Ureter (tissue), 1 donor: ENCODE measurements at regions not wholly inside any gene's neighbourhood (a gene's known extent, or its start where the extent isn't known, plus 50 kb on each side); places are given as distances from the start of the nearest gene placed in this dataset.
"Not testable (repeated sequence)": the region's sequence is repeated elsewhere in the genome, so short reads cannot be mapped to it uniquely, and the experiment has no call there.

Source experiments
- DNase-seq: peaks from one replicate; pipeline ENCODE4 v3.0.0-alpha.2; 2020; ENCODE audit warnings: low spot score
- donor health status: DM: yes; HTN: yes; CAD: no.

- DNase-seq: no peak
Measured at GRCh38 chr15:47116698-47117097, 600.6 kb upstream of the SEMA6D start.

- no peak for DNase-seq
Measured at GRCh38 chr15:47119349-47119748, 598.0 kb upstream of the SEMA6D start.

DNA sequence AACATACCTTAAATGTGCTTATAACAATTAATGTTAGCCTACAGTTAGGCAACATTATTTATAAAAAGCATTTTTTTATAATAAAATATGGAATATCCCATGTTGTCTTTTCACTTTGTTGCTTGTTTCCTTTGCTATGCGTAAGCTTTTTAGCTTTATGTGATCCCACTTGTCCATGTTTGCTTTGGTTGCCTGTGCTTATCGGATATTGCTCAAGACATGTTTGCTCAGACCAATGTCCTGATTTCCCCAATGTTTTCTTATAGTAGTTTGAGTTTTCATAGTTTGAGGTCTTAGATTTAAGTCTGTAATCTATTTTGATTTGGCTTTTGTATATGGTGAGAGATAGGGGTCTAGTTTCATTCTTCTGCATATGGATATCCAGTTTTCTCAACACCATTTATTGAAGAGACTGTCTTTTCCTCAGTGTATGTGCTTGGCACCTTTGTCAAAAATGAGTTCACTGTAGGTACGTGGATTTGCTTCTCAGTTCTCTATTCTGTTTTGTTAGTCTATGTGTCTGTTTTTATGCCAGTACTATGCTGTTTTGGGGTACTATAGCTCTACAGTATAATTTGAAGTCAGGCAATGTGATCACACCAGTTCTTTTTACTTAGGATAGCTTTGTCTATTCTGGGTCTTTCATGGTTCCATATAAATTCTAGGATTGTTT is 592.7 kb upstream of the SEMA6D start:
- DNase-seq: no peak

- DNase-seq: no peak
Measured at GRCh38 chr15:47129033-47129432, 588.3 kb upstream of the SEMA6D start.

GRCh38 chr15:47131450-47131849 is 585.9 kb upstream of the SEMA6D start:
- DNase-seq: not testable (repeated sequence)

DNA sequence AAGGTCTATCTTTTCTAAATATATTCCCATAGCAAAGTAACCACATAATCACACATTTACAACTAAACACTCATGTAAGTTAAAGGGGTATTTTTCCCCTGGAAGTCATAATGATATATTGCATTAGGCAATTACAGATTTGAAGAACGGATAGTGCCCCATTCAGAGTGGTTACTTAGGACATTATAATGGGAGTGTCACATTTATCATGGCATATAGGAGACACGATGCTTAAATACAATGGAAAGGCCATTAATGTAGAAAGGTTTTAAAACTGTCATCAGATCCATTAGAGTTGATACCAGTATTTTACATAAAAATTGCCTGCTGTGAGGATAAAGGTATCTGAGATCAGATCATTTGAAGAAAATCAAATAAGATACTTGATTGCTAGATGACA is 582.0 kb upstream of the SEMA6D start:
- no peak for DNase-seq

GRCh38 chr15:47136236-47136635 is 581.1 kb upstream of the SEMA6D start:
- no peak for DNase-seq

DNA sequence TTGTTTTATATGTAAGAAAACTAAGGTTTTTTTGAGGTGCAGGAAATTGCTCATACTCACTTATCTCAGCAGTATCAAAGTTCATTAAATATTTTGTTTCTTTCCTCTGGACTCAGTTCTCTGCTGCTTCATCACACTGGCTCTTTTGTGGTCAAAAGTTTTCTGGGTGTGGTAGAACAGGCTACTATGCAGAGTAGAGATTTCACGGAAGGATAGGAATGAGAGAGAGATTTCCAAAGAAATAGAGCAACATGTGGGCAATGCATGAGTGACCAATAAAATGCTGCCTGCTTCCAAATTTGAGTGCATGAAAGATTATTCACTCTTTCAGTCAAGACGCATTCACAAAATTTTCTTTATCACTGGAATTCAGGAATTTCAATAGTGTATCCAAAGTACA is 577.3 kb upstream of the SEMA6D start:
- no peak for DNase-seq

- DNase-seq: no peak
Measured at GRCh38 chr15:47157827-47158226, 559.5 kb upstream of the SEMA6D start.

DNA sequence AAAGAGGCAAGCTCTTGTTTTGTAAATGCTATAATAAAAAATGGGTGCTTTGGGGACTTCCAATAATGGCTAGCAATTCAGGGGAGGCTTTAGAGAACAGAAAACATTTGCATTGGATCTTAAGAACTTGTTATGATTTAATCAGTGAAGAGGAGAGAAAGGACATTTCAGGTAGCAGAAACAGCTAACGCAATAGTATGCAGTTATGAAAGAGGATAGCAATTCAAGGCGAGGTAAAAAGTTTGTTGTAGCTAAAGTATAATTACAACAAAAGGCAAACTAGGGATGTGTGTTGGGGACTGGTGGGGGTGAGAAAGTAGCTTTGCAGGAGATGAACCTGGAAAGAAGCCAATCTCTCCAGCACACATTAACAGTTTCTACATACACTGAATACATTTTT is 558.7 kb upstream of the SEMA6D start:
- no peak for DNase-seq

- no peak for DNase-seq
Measured at GRCh38 chr15:47177177-47177576, 540.1 kb upstream of the SEMA6D start.

DNA sequence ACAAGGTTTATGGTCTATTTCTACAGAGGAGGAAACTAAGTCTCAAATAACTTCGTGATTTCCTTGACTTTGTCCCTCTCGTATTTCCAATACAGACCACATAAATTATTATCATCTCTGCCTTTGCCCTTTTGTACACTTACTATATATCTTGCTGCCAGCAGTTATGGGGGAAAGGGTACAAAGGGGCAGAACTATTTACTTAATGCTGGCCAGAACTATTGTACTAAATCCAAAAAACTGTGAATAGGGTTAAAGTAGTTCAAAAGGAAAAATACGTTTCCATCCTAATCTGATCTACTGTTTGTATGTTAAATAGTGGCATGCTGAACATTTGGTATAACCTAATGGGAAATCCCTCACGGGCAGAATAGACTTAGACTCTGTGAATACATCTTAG is 537.3 kb upstream of the SEMA6D start:
- no peak for DNase-seq

DNA sequence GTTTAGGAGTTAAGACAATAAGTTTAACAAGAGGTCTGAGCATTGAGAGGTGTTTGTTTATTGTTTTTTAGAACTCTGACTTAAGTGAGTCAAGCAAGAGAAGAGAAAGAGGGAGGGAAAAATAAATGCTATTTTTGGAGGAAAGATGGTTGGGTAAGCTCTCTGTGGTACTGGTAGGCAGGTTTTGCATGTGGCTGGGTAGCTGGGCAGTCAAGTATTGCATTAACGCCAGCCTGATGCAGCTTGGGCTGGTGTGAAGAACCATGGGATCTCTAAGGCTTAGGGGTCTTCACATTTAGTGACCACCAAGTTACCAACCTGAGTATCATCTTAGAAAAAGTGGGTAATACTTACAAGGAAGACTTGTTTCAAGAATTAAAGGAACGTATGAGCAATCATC is 534.5 kb upstream of the SEMA6D start:
- DNase-seq: no peak

GRCh38 chr15:47184003-47184907 is 533.0 kb upstream of the SEMA6D start:
- no peak for DNase-seq

GRCh38 chr15:47184908-47185801 is 532.1 kb upstream of the SEMA6D start:
- DNase-seq: no peak

DNA sequence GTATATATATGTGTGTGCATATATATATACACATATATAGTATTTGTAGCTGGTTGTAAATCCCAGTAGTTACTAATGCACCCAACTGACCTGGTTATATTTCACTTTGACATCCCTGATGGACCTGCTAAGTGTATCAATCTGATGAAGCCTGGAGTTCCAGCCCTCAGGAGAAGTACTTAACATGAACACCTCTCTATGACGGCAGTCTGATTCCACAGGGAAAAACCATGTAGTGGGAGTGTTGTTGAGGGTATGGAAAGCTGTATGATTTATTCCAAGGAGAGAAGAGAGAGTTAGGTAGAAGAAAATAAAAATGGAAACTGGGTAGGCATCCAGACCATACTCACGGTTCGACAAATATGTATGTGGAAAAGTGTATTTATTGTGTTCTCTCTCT is 531.2 kb upstream of the SEMA6D start:
- DNase-seq: no peak

DNA sequence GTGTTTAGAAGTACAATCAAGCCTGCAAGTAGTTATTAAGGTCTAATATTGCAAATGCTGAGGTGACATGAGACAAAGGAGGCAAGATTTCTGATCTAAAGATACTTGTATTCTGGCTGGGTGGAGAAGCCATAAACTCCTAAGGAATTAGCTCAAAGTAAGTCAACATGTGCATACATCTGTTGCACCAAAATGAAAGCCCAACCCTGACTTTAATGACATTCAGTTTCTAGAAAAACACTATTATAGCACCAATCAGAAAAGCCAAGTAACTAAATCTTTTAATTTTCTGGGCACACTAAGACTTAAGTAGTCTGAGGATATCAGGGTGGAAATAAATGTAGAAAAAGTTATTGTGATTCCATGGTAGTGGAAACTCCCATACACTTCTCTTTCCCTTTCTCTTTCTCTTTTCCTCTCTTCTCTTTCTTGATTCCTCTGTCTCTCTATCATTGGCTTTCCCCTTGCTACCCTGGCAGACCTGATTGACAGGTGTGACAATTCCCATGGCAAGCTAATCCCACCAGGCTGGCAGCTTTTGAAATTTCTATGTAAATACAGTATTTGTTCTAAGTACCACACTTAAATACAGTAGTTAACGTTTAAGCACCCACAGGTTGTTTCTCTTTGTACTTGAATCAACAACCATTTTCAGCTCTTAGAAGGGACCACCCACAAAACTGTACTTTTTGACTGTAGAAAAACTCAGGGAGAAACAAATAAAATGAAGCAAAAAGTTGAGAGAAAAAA is 528.4 kb upstream of the SEMA6D start:
- no peak for DNase-seq

DNA sequence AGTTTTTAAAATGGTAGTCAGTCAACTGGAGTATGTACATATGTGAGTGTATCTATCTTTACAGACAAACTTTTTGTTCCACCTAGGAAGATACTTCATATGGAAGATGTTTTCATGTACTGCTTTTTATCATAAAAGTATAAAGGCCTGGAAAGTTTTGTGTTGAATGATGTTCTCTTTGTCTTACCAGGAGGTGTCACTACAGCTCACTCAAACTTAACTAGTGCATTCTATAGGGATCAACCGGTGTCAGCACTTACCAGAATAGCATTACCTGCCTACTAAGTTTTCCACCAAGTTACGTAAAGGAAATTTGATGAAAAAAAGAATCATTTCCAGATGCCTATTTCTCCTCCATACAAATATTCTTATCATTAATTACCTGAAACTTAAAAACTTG is 522.6 kb upstream of the SEMA6D start:
- no peak for DNase-seq

- DNase-seq: peak; percentile 80
Measured at GRCh38 chr15:47196048-47196447, 521.3 kb upstream of the SEMA6D start.

DNA sequence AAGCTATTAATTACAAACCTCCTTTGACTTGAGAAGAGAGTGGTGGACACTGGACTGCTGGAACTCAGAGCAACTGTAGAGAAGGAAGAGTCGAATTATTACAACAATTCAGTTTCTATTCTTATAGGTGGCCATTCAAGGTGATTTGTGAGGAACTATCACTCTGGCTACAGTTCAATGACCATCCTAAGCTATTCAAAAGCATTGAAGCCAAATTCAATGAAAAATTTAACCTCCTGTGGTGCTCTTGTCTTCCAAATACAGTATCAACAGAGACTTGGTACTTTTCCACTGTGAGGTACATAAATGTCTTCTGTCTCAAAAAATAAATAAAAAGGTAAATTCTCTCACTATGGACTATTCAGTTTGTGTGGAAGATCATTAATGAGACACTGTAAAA is 513.3 kb upstream of the SEMA6D start:
- no peak for DNase-seq

GRCh38 chr15:47206358-47206978 is 510.8 kb upstream of the SEMA6D start:
- no peak for DNase-seq
